ENCODE measurements at regions not wholly inside any gene's neighbourhood (a gene's known extent, or its start where the extent isn't known, plus 50 kb on each side); places are given as distances from the start of the nearest gene placed in this dataset.

DNA sequence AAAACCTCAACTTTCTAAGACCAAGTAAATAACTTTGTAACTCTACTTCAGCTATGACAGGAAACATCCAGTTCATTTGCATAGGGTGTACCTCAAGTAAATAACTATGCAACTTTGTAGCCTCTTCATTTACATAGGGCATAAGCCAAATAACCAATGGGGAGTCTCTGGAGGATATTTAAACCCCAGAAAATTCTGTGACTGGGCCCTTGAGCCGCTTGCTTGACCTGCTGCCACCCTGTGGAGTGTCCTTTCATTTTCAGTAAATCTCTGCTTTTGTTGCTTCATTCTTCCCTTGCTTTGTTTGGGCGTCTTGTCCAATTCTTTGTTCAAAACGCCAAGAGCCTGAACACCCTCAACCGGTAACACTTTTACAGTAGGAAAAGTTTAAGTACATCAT lies 1112.7 kb upstream of the NRXN1 start:
- H3K27ac ChIP-seq, result no peak overlapping the region
- WGBS, 2 experiments (ENCODE audit: low coverage in 1 of 2, low lambda C conversion rate in 2 of 2, missing lambda C conversion rate in 2 of 2), result 42 to 49% methylated on average over 4 of the region's 4 CpGs
- H3K9me3 ChIP-seq (ENCODE audit: low read depth), result no peaks in the 10 kb centered on the region
- no peaks in the 10 kb centered on the region for H4K20me1 ChIP-seq (ENCODE audit: insufficient read depth)
- H3K36me3 ChIP-seq (ENCODE audit: low read depth), result no peaks in the 10 kb centered on the region
- DNase-seq, result no peak
- no peaks in the 10 kb centered on the region for H3K4me1 ChIP-seq (ENCODE audit: insufficient read depth)
- in situ Hi-C loops (cut with MboI), result no loop called here
- no peaks in the 10 kb centered on the region for H3K79me2 ChIP-seq (ENCODE audit: insufficient read depth)
- no peaks in the 10 kb centered on the region for H3F3A ChIP-seq (ENCODE audit: insufficient read depth)
- no peak overlapping the region for H3K4me3 ChIP-seq
- H3K4me2 ChIP-seq (ENCODE audit: unreplicated experiment), result no peak overlapping the region
- H2AFZ ChIP-seq, result no peak overlapping the region
- no peak overlapping the region for H3K9ac ChIP-seq
- TF ChIP-seq EZH2 (IDR thresholded peaks at IDR 0.05; ENCODE audit: insufficient read depth, poor library complexity, severe bottlenecking) (no peak), EZH2phosphoT487 (IDR thresholded peaks at IDR 0.05; ENCODE audit: insufficient read depth, low read depth) (no peak)
- no peaks in the 10 kb centered on the region for H3K27me3 ChIP-seq (replicated peaks; ENCODE audit: insufficient read depth)
- H3K9me2 ChIP-seq (ENCODE audit: insufficient read depth), result no peaks in the 10 kb centered on the region

DNA sequence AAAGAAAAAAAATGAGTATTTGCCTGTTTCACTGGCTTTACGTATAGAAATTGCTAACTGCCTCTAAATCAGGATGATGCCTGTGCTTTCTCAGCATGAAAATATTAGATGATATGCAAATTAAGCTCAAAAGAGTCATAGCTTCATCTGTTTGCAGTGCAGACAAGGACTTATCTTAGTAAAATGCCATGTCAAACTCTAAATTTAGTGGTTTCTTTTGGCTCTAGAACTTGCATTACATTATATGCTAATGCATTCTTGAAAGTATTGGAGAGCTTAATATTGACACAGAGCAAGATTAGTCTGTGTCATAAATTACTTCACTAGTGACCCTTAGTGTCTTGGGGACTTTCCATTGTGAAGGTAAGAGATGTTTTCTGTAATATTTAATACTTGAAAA lies 1109.1 kb upstream of the NRXN1 start:
- Histone ChIP-seq H4K20me1 (ENCODE audit: insufficient read depth) (no peaks in the 10 kb centered on the region), H3K9ac (no peak overlapping the region), H3K9me2 (ENCODE audit: insufficient read depth) (no peaks in the 10 kb centered on the region), H3K36me3 (ENCODE audit: low read depth) (no peaks in the 10 kb centered on the region), H3K79me2 (ENCODE audit: insufficient read depth) (no peaks in the 10 kb centered on the region), H3K27me3 (replicated peaks; ENCODE audit: insufficient read depth) (no peaks in the 10 kb centered on the region), H3K4me1 (ENCODE audit: insufficient read depth) (no peaks in the 10 kb centered on the region), H3K4me3 (no peak overlapping the region), H3K27ac (no peak overlapping the region), H2AFZ (no peak overlapping the region), H3K9me3 (ENCODE audit: low read depth) (no peaks in the 10 kb centered on the region), H3F3A (ENCODE audit: insufficient read depth) (no peaks in the 10 kb centered on the region), H3K4me2 (ENCODE audit: unreplicated experiment) (no peak overlapping the region)
- TF ChIP-seq EZH2 (IDR thresholded peaks at IDR 0.05; ENCODE audit: insufficient read depth, poor library complexity, severe bottlenecking) (no peak), EZH2phosphoT487 (IDR thresholded peaks at IDR 0.05; ENCODE audit: insufficient read depth, low read depth) (no peak)
- in situ Hi-C loops (cut with MboI), result no loop called here
- no peak for DNase-seq
- 41 to 48% methylated on average over 1 of the region's 1 CpG for WGBS, 2 experiments (ENCODE audit: low coverage in 1 of 2, low lambda C conversion rate in 2 of 2, missing lambda C conversion rate in 2 of 2)

DNA sequence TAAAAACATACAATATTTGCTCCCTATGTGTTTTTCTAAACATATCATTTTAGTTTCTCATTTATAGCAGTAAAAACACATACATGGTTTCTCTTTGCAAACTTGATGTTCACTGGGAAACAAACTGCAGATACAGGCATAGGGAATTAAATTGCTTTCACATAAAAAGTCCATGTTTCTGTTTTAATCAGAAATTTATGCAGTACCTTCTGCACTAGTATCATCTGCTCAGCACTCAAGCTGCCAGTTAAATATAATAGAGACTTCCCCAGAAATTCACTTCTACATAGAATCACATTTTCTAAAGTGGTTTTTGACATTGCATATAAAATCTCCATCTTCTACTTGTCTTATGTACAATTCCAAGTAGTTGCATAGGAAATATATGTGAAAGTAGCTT lies 1107.3 kb upstream of the NRXN1 start:
- H3K4me2 ChIP-seq (ENCODE audit: unreplicated experiment), result no peak overlapping the region
- DNase-seq, result no peak
- no peak overlapping the region for H3K27ac ChIP-seq
- no peak overlapping the region for H3K4me3 ChIP-seq
- TF ChIP-seq EZH2phosphoT487 (IDR thresholded peaks at IDR 0.05; ENCODE audit: insufficient read depth, low read depth) (no peak), EZH2 (IDR thresholded peaks at IDR 0.05; ENCODE audit: insufficient read depth, poor library complexity, severe bottlenecking) (no peak)
- no peaks in the 10 kb centered on the region for H3K79me2 ChIP-seq (ENCODE audit: insufficient read depth)
- H3K9ac ChIP-seq, result no peak overlapping the region
- H2AFZ ChIP-seq, result no peak overlapping the region
- no peaks in the 10 kb centered on the region for H3F3A ChIP-seq (ENCODE audit: insufficient read depth)
- in situ Hi-C loops (cut with MboI), result no loop called here
- no peaks in the 10 kb centered on the region for H3K36me3 ChIP-seq (ENCODE audit: low read depth)
- H3K27me3 ChIP-seq (replicated peaks; ENCODE audit: insufficient read depth), result no peaks in the 10 kb centered on the region
- H3K9me2 ChIP-seq (ENCODE audit: insufficient read depth), result no peaks in the 10 kb centered on the region
- no peaks in the 10 kb centered on the region for H4K20me1 ChIP-seq (ENCODE audit: insufficient read depth)
- no peaks in the 10 kb centered on the region for H3K4me1 ChIP-seq (ENCODE audit: insufficient read depth)
- no peaks in the 10 kb centered on the region for H3K9me3 ChIP-seq (ENCODE audit: low read depth)

DNA sequence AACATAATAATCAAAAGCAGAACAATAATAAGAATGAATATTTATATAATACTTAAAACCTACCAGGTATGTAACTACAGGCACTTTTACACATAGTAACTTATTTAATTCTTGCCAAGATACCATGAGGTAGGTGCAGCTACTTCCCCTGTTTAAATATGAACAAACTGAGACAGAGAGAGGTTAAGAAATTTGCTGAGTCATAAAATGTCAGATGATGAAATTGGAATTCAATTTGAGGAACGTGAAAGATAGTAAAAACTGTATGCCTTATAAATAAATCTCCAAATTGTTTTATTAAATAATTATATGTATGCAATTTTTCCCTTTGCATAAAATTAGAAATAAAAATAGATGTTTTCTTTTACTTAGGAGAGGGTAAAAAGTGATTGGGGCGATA lies 1103.3 kb upstream of the NRXN1 start:
- H3K27ac ChIP-seq, result no peak overlapping the region
- no peak overlapping the region for H3K4me3 ChIP-seq
- no peaks in the 10 kb centered on the region for H3K9me3 ChIP-seq (ENCODE audit: low read depth)
- WGBS, 2 experiments (ENCODE audit: low coverage in 1 of 2, low lambda C conversion rate in 2 of 2, missing lambda C conversion rate in 2 of 2), result 8 to 11% methylated on average over 2 of the region's 2 CpGs
- H3F3A ChIP-seq (ENCODE audit: insufficient read depth), result no peaks in the 10 kb centered on the region
- H3K4me2 ChIP-seq (ENCODE audit: unreplicated experiment), result no peak overlapping the region
- no peak overlapping the region for H3K9ac ChIP-seq
- peak; percentile 19 for DNase-seq
- no peaks in the 10 kb centered on the region for H3K27me3 ChIP-seq (replicated peaks; ENCODE audit: insufficient read depth)
- H2AFZ ChIP-seq, result no peak overlapping the region
- H3K4me1 ChIP-seq (ENCODE audit: insufficient read depth), result no peaks in the 10 kb centered on the region
- H4K20me1 ChIP-seq (ENCODE audit: insufficient read depth), result no peaks in the 10 kb centered on the region
- no peaks in the 10 kb centered on the region for H3K36me3 ChIP-seq (ENCODE audit: low read depth)
- TF ChIP-seq EZH2 (IDR thresholded peaks at IDR 0.05; ENCODE audit: insufficient read depth, poor library complexity, severe bottlenecking), result no peak
- TF ChIP-seq EZH2phosphoT487 (IDR thresholded peaks at IDR 0.05; ENCODE audit: insufficient read depth, low read depth), result no peak
- H3K9me2 ChIP-seq (ENCODE audit: insufficient read depth), result no peaks in the 10 kb centered on the region
- in situ Hi-C loops (cut with MboI), result no loop called here
- H3K79me2 ChIP-seq (ENCODE audit: insufficient read depth), result no peaks in the 10 kb centered on the region

DNA sequence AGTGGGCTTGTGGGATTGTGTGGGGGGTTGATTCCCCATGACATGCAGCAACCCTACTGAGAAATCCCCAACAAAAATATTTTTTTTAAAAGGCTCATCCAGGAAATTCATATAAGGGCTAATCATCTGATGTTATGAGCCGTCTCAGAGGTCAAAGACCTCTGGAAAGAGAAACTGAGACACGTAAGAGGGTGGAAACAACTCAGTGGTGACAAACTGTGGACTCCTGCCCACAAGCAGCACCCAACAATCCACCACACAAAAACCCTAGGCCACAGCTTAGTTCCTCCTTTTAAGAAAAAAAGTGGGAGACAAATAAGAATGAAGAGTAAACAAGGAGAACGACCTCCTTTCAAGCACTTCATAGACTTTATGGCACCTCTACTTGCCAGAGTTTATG lies 1096.1 kb upstream of the NRXN1 start:
- Histone ChIP-seq H3K79me2 (ENCODE audit: insufficient read depth) (no peaks in the 10 kb centered on the region), H3K9me3 (ENCODE audit: low read depth) (no peaks in the 10 kb centered on the region), H3K27me3 (replicated peaks; ENCODE audit: insufficient read depth) (no peaks in the 10 kb centered on the region), H2AFZ (peak overlapping the region; percentile 35), H3K27ac (no peak overlapping the region), H3K4me2 (ENCODE audit: unreplicated experiment) (no peak overlapping the region), H3K4me3 (no peak overlapping the region), H3K9me2 (ENCODE audit: insufficient read depth) (no peaks in the 10 kb centered on the region), H3K36me3 (ENCODE audit: low read depth) (no peaks in the 10 kb centered on the region), H3K4me1 (ENCODE audit: insufficient read depth) (no peaks in the 10 kb centered on the region), H3F3A (ENCODE audit: insufficient read depth) (no peaks in the 10 kb centered on the region), H4K20me1 (ENCODE audit: insufficient read depth) (no peaks in the 10 kb centered on the region), H3K9ac (no peak overlapping the region)
- DNase-seq, result peak; percentile 12
- in situ Hi-C loops (cut with MboI), result no loop called here
- WGBS, 2 experiments (ENCODE audit: low coverage in 1 of 2, low lambda C conversion rate in 2 of 2, missing lambda C conversion rate in 2 of 2), result 10 to 13% methylated on average over 3 of the region's 3 CpGs
- TF ChIP-seq EZH2phosphoT487 (IDR thresholded peaks at IDR 0.05; ENCODE audit: insufficient read depth, low read depth) (no peak), EZH2 (IDR thresholded peaks at IDR 0.05; ENCODE audit: insufficient read depth, poor library complexity, severe bottlenecking) (no peak)

Measured in GM23248 (cell line).